T-helper 2 cell treated with Interferon-gamma antibody and Interleukin-4, amounts not matched to agents 100 ng/mL and 5 ng/mL, for 36 hours (primary cell): ENCODE measurements at regions not wholly inside any gene's neighbourhood (a gene's known extent, or its start where the extent isn't known, plus 50 kb on each side); places are given as distances from the start of the nearest gene placed in this dataset.

ENCODE experiments used
- intact Hi-C: fragments of 100-400 bp; cut with micrococcal nuclease; formaldehyde crosslinking; loops from one replicate; pipeline ENCODE4 v1.15.1; 2023

- intact Hi-C loops, result loop anchor here (10.0 kb wide), 1 partner anchor 235 kb away; the partner anchor contains the start of gene MAF
These were observed 239.2 kb upstream of the MAF start for GRCh38 chr16:79839466-79840341.

GRCh38 chr16:79838496-79839259 lies 238.1 kb upstream of the MAF start:
- intact Hi-C loops, result no loop called here

- intact Hi-C loops, result no loop called here
These were observed 235.6 kb upstream of the MAF start for GRCh38 chr16:79836144-79836543.

- intact Hi-C loops, result no loop called here
These were observed 234.7 kb upstream of the MAF start for GRCh38 chr16:79835194-79835593.

GRCh38 chr16:79834720-79835119 lies 234.2 kb upstream of the MAF start:
- intact Hi-C loops, result loop anchor here (5.0 kb wide), 1 partner anchor 92 kb away; no protein-coding TSS in a partner anchor

- intact Hi-C loops, result loop anchor here (5.0 kb wide), 1 partner anchor 92 kb away; no protein-coding TSS in a partner anchor
These were observed 233.5 kb upstream of the MAF start for GRCh38 chr16:79834003-79834402.

- intact Hi-C loops, result loop anchor here (5.0 kb wide), 1 partner anchor 91 kb away; no protein-coding TSS in a partner anchor
These were observed 233.0 kb upstream of the MAF start for GRCh38 chr16:79833559-79833958.

GRCh38 chr16:79826732-79827475 lies 226.4 kb upstream of the MAF start:
- intact Hi-C loops, result no loop called here

GRCh38 chr16:79825002-79825401 lies 224.5 kb upstream of the MAF start:
- intact Hi-C loops, result no loop called here

- intact Hi-C loops, result no loop called here
These were observed 223.1 kb upstream of the MAF start for GRCh38 chr16:79823639-79824038.

- intact Hi-C loops, result no loop called here
These were observed 221.4 kb upstream of the MAF start for GRCh38 chr16:79821911-79822310.

- intact Hi-C loops, result no loop called here
These were observed 215.6 kb upstream of the MAF start for GRCh38 chr16:79816081-79816497.

- intact Hi-C loops, result no loop called here
These were observed 214.5 kb upstream of the MAF start for GRCh38 chr16:79815049-79815448.

GRCh38 chr16:79814124-79814523 lies 213.6 kb upstream of the MAF start:
- intact Hi-C loops, result no loop called here

- intact Hi-C loops, result no loop called here
These were observed 211.0 kb upstream of the MAF start for GRCh38 chr16:79811541-79811940.

- intact Hi-C loops, result no loop called here
These were observed 210.1 kb upstream of the MAF start for GRCh38 chr16:79810449-79811189.

GRCh38 chr16:79809376-79809775 lies 208.8 kb upstream of the MAF start:
- intact Hi-C loops, result no loop called here

- intact Hi-C loops, result no loop called here
These were observed 208.2 kb upstream of the MAF start for GRCh38 chr16:79808731-79809130.

GRCh38 chr16:79806757-79807156 lies 206.2 kb upstream of the MAF start:
- intact Hi-C loops, result no loop called here

GRCh38 chr16:79805621-79806020 lies 205.1 kb upstream of the MAF start:
- intact Hi-C loops, result no loop called here

GRCh38 chr16:79801646-79802045 lies 201.1 kb upstream of the MAF start:
- intact Hi-C loops, result no loop called here
